Ascending aorta (tissue), 2 donors: ENCODE measurements at regions not wholly inside any gene's neighbourhood (a gene's known extent, or its start where the extent isn't known, plus 50 kb on each side); places are given as distances from the start of the nearest gene placed in this dataset.

Source experiments
- DNase-seq, 2 donors: peaks; one replicate each; pipeline ENCODE4 v3.0.0-alpha.2; 2019; ENCODE audit warnings: low spot score in 2 of 2
- H3K27ac ChIP-seq, 2 donors: fragments of 200-600 bp; sonication (generic); one replicate each; pipeline ENCODE4 v1.5.1; 2016 to 2017; ENCODE audit warnings: mild to moderate bottlenecking in 1 of 2
- H3K27me3 ChIP-seq: fragments of 200-600 bp; sonication (generic); one replicate; pipeline ENCODE4 v1.5.1; 2017
- H3K36me3 ChIP-seq, 2 donors: fragments of 200-600 bp; sonication (generic); one replicate each; pipeline ENCODE4 v1.5.1; 2016
- H3K4me1 ChIP-seq, 2 donors: fragments of 200-600 bp; sonication (generic); one replicate each; pipeline ENCODE4 v1.5.1; 2016 to 2017; ENCODE audit warnings: mild to moderate bottlenecking in 1 of 2
- H3K4me3 ChIP-seq, 2 donors: fragments of 200-600 bp; sonication (generic); one replicate each; pipeline ENCODE4 v1.5.1; 2016 to 2017; ENCODE audit warnings: mild to moderate bottlenecking in 1 of 2
- H3K9me3 ChIP-seq, 2 donors: fragments of 200-600 bp; sonication (generic); one replicate each; pipeline ENCODE4 v1.5.1; 2016
- CTCF ChIP-seq, 3 experiments: fragments of 200-600 bp in 2 of 3; fragments of 450-650 bp in 1 of 3; sonication (generic) in 2 of 3; IDR thresholded peaks; one replicate each; pipeline ENCODE4 v1.5.1; 2016 to 2019; ENCODE audit warnings: antibody characterized with exemption in 3 of 3, mild to moderate bottlenecking in 1 of 3, moderate library complexity in 1 of 3
- intact Hi-C: fragments of 100-400 bp; cut with DNase I; formaldehyde crosslinking; loops from one replicate; pipeline ENCODE4 v1.15.1; 2023

- no peak for DNase-seq
- no peaks in the 10 kb centered on the region for H3K36me3 ChIP-seq
- peaks cover 6% of the 10 kb centered on the region for H3K27me3 ChIP-seq
- H3K27ac ChIP-seq, result no peak overlapping the region
- peak overlapping the region; percentile 60 to 69 for H3K4me3 ChIP-seq
- H3K4me1 ChIP-seq, result peaks cover 2 to 4% of the 10 kb centered on the region in 2 donors
- intact Hi-C loops, result loop anchor here (2.0 kb wide), 1 partner anchor 54 kb away; the partner anchor contains the start of gene KDM7A
- H3K9me3 ChIP-seq, result no peaks in the 10 kb centered on the region
- TF ChIP-seq CTCF (IDR thresholded peaks at IDR 0.05), result no peak
Observed at GRCh38 chr7:140230861-140231770, 54.3 kb upstream of the KDM7A start.

GRCh38 chr7:140230516-140230860 is 53.7 kb upstream of the KDM7A start:
- Histone ChIP-seq H3K4me3 (peak overlapping the region; percentile 60 to 69), H3K36me3 (no peaks in the 10 kb centered on the region), H3K27me3 (peaks cover 6% of the 10 kb centered on the region), H3K4me1 (peaks cover 2 to 4% of the 10 kb centered on the region in 2 donors), H3K27ac (no peak overlapping the region), H3K9me3 (no peaks in the 10 kb centered on the region)
- no peak for DNase-seq
- TF ChIP-seq CTCF (IDR thresholded peaks at IDR 0.05), result no peak
- intact Hi-C loops, result loop anchor here (2.0 kb wide), 1 partner anchor 54 kb away; the partner anchor contains the start of gene KDM7A

- Histone ChIP-seq H3K27me3 (peaks cover 6% of the 10 kb centered on the region), H3K27ac (no peak overlapping the region), H3K36me3 (no peaks in the 10 kb centered on the region), H3K9me3 (no peaks in the 10 kb centered on the region), H3K4me3 (peak overlapping the region; percentile 60 to 69), H3K4me1 (peaks cover 2 to 4% of the 10 kb centered on the region in 2 donors)
- intact Hi-C loops, result loop anchor here (2.0 kb wide), 1 partner anchor 53 kb away; the partner anchor contains the start of gene KDM7A
- no peak for TF ChIP-seq CTCF (IDR thresholded peaks at IDR 0.05)
- DNase-seq, result no peak
Observed at GRCh38 chr7:140229591-140230515, 53.1 kb upstream of the KDM7A start.

- no peak for DNase-seq
- TF ChIP-seq CTCF (IDR thresholded peaks at IDR 0.05), result no peak
Observed at GRCh38 chr7:140229101-140229525, 52.3 kb upstream of the KDM7A start.

More at GRCh38 chr7:140229101-140229525, 52.3 kb upstream of the KDM7A start:
- Histone ChIP-seq H3K4me1 (peaks cover 2 to 4% of the 10 kb centered on the region in 2 donors), H3K36me3 (no peaks in the 10 kb centered on the region), H3K9me3 (no peaks in the 10 kb centered on the region), H3K27ac (no peak overlapping the region), H3K4me3 (no peak overlapping the region), H3K27me3 (peaks cover 6% of the 10 kb centered on the region)
- intact Hi-C loops, result no loop called here
